SU-DHL-6 (cell line): ENCODE measurements at regions not wholly inside any gene's neighbourhood (a gene's known extent, or its start where the extent isn't known, plus 50 kb on each side); places are given as distances from the start of the nearest gene placed in this dataset.

Source experiments
- H2AFZ ChIP-seq: fragments of 200-600 bp; sonication (generic); 2 replicates; pipeline ENCODE4 v1.6.1; 2014; ENCODE audit warnings: low read depth, mild to moderate bottlenecking, moderate library complexity, mixed read lengths, antibody characterized with exemption, low read length; ENCODE audit not compliant: severe bottlenecking
- H3F3A ChIP-seq: fragments of 200-600 bp; shearing (Covaris generic); 2 replicates; pipeline ENCODE4 v1.6.0; 2016; ENCODE audit warnings: antibody characterized with exemption, mild to moderate bottlenecking; ENCODE audit not compliant: insufficient read depth
- H3K27ac ChIP-seq: fragments of 200-600 bp; sonication (generic); 2 replicates; pipeline ENCODE4 v1.5.1; 2016; ENCODE audit warnings: low read depth, mild to moderate bottlenecking, low read length, moderate library complexity, mixed read lengths
- H3K27me3 ChIP-seq: fragments of 200-600 bp; sonication (generic), shearing (Covaris generic); 2 replicates; pipeline ENCODE4 v1.6.0; 2014; ENCODE audit warnings: mild to moderate bottlenecking, low read length
- H3K36me3 ChIP-seq: fragments of 200-600 bp; sonication (generic); 2 replicates; pipeline ENCODE4 v1.6.1; 2014; ENCODE audit warnings: mild to moderate bottlenecking, low read length, mixed read lengths
- H3K4me2 ChIP-seq: fragments of 300-600, 200-600 bp; shearing (Covaris generic), sonication (generic); 2 replicates; pipeline ENCODE4 v1.6.0; 2014; ENCODE audit warnings: low read length, low read depth, mild to moderate bottlenecking; ENCODE audit not compliant: poor library complexity, severe bottlenecking
- H3K4me3 ChIP-seq: fragments of 200-600 bp; sonication (generic); 2 replicates; pipeline ENCODE4 v1.5.1; 2014; ENCODE audit warnings: antibody characterized with exemption, low read length, mild to moderate bottlenecking, mixed read lengths; ENCODE audit not compliant: insufficient read depth, poor library complexity, severe bottlenecking
- H3K79me2 ChIP-seq: fragments of 200-600 bp; sonication (generic); 2 replicates; pipeline ENCODE4 v1.6.1; 2014; ENCODE audit warnings: mild to moderate bottlenecking, low read length, moderate library complexity; ENCODE audit not compliant: insufficient read depth
- H3K9ac ChIP-seq: fragments of 200-600 bp; sonication (generic); 2 replicates; pipeline ENCODE4 v1.7.0; 2014; ENCODE audit warnings: mild to moderate bottlenecking, low read length
- H3K9me2 ChIP-seq: fragments of 200-600 bp; sonication (generic); replicated peaks from 2 replicates; pipeline ENCODE4 v1.6.1; 2014; ENCODE audit warnings: low read length; ENCODE audit not compliant: insufficient read depth
- H3K9me3 ChIP-seq: fragments of 200-600 bp; sonication (generic); 2 replicates; pipeline ENCODE4 v1.6.1; 2014; ENCODE audit warnings: low read length, mixed read lengths; ENCODE audit not compliant: insufficient read depth
- H4K20me1 ChIP-seq: fragments of 200-600 bp; sonication (generic); 2 replicates; pipeline ENCODE4 v1.6.1; 2014; ENCODE audit warnings: low read depth, mild to moderate bottlenecking, antibody characterized with exemption, low read length, moderate library complexity, mixed read lengths
- CTCF ChIP-seq: fragments of 200-600 bp; sonication (generic); IDR thresholded peaks from one replicate; pipeline ENCODE4 v1.5.1; 2017; ENCODE audit warnings: antibody characterized with exemption, mild to moderate bottlenecking, low read length, moderate library complexity; ENCODE audit not compliant: insufficient read depth, poor library complexity, severe bottlenecking
- EZH2phosphoT487 ChIP-seq: fragments of 200-600 bp; sonication (generic), shearing (Covaris generic); conservative IDR thresholded peaks from 2 replicates; pipeline ENCODE4 v1.6.1; 2018; ENCODE audit warnings: mild to moderate bottlenecking, antibody characterized with exemption, low read length, moderate library complexity, mixed read lengths

GRCh38 chr2:230654057-230654456 lies 58.6 kb upstream of the CAB39 start:
- Histone ChIP-seq H3K4me3 (no peak overlapping the region), H3K36me3 (no peaks in the 10 kb centered on the region), H3K9me2 (no peaks in the 10 kb centered on the region), H3K4me2 (no peak overlapping the region), H3K27me3 (no peaks in the 10 kb centered on the region), H2AFZ (no peak overlapping the region), H3K9me3 (no peaks in the 10 kb centered on the region), H4K20me1 (no peaks in the 10 kb centered on the region), H3K27ac (no peak overlapping the region), H3K79me2 (no peaks in the 10 kb centered on the region), H3K9ac (no peak overlapping the region), H3F3A (no peaks in the 10 kb centered on the region)
- TF ChIP-seq EZH2phosphoT487 (no peak), CTCF (no peak)

- H2AFZ ChIP-seq: no peak overlapping the region
- H3F3A ChIP-seq: no peaks in the 10 kb centered on the region
- no peaks in the 10 kb centered on the region for H3K27me3 ChIP-seq
- no peak overlapping the region for H3K27ac ChIP-seq
- TF ChIP-seq EZH2phosphoT487 (no peak), CTCF (no peak)
- H3K9me3 ChIP-seq: no peaks in the 10 kb centered on the region
- H3K9me2 ChIP-seq: no peaks in the 10 kb centered on the region
- no peak overlapping the region for H3K4me3 ChIP-seq
- no peaks in the 10 kb centered on the region for H3K79me2 ChIP-seq
- H3K36me3 ChIP-seq: no peaks in the 10 kb centered on the region
- no peak overlapping the region for H3K4me2 ChIP-seq
- H4K20me1 ChIP-seq: no peaks in the 10 kb centered on the region
- no peak overlapping the region for H3K9ac ChIP-seq
Observed at GRCh38 chr2:230657462-230657861, 55.2 kb upstream of the CAB39 start.

GRCh38 chr2:230657906-230658305 lies 54.7 kb upstream of the CAB39 start:
- no peaks in the 10 kb centered on the region for H3K9me2 ChIP-seq
- H3F3A ChIP-seq: no peaks in the 10 kb centered on the region
- no peak overlapping the region for H3K9ac ChIP-seq
- no peaks in the 10 kb centered on the region for H3K9me3 ChIP-seq
- no peaks in the 10 kb centered on the region for H3K36me3 ChIP-seq
- no peak overlapping the region for H2AFZ ChIP-seq
- no peaks in the 10 kb centered on the region for H3K79me2 ChIP-seq
- no peak overlapping the region for H3K27ac ChIP-seq
- TF ChIP-seq EZH2phosphoT487 (no peak), CTCF (no peak)
- H3K4me2 ChIP-seq: no peak overlapping the region
- H4K20me1 ChIP-seq: no peaks in the 10 kb centered on the region
- H3K4me3 ChIP-seq: no peak overlapping the region
- no peaks in the 10 kb centered on the region for H3K27me3 ChIP-seq

- no peaks in the 10 kb centered on the region for H3F3A ChIP-seq
- no peak overlapping the region for H3K9ac ChIP-seq
- H3K36me3 ChIP-seq: no peaks in the 10 kb centered on the region
- H3K27me3 ChIP-seq: no peaks in the 10 kb centered on the region
- TF ChIP-seq EZH2phosphoT487 (no peak), CTCF (no peak)
- H3K27ac ChIP-seq: no peak overlapping the region
- H4K20me1 ChIP-seq: no peaks in the 10 kb centered on the region
- no peak overlapping the region for H2AFZ ChIP-seq
- H3K4me3 ChIP-seq: no peak overlapping the region
- no peaks in the 10 kb centered on the region for H3K9me2 ChIP-seq
- H3K79me2 ChIP-seq: no peaks in the 10 kb centered on the region
- no peak overlapping the region for H3K4me2 ChIP-seq
- no peaks in the 10 kb centered on the region for H3K9me3 ChIP-seq
Observed at GRCh38 chr2:230658577-230658876, 54.1 kb upstream of the CAB39 start.
